Right lobe of liver (tissue), 6 donors: ENCODE measurements at regions not wholly inside any gene's neighbourhood (a gene's known extent, or its start where the extent isn't known, plus 50 kb on each side); places are given as distances from the start of the nearest gene placed in this dataset.

Experiments used
- ATAC-seq, 4 donors: fragments of 200-7000 bp; cut with Tn5 transposase; one replicate each; pipeline ENCODE4 v1.9.1; 2020; ENCODE audit warnings: mild to moderate bottlenecking in 4 of 4, moderate library complexity in 4 of 4
- DNase-seq, 3 donors: peaks; one replicate each; pipeline ENCODE4 v3.0.0-alpha.2; 2020
- H3K27ac ChIP-seq, 3 donors: fragments of 200-600 bp; one replicate each; pipeline ENCODE4 v1.8.0; 2022
- H3K27me3 ChIP-seq, 2 donors: fragments of 200-600 bp; one replicate each; pipeline ENCODE4 v1.8.0; 2022
- H3K36me3 ChIP-seq, 4 donors: fragments of 200-600 bp; sonication (generic) in 1 of 4; one replicate each; pipeline versions ENCODE4 v1.5.1 to v1.8.0; 2017 to 2022; ENCODE audit warnings: control low read depth in 1 of 4
- H3K4me1 ChIP-seq, 4 donors: fragments of 200-600 bp; sonication (generic) in 1 of 4; one replicate each; pipeline versions ENCODE4 v1.5.1 to v1.8.0; 2017 to 2022; ENCODE audit warnings: control low read depth in 1 of 4
- H3K4me3 ChIP-seq, 3 donors: fragments of 200-600 bp; one replicate each; pipeline ENCODE4 v1.8.0; 2022
- H3K9me3 ChIP-seq, 4 donors: fragments of 200-600 bp; sonication (generic) in 1 of 4; one replicate each; pipeline versions ENCODE4 v1.5.1 to v1.8.0; 2017 to 2022; ENCODE audit warnings: control low read depth in 1 of 4
- POLR2A ChIP-seq: fragments of 450-650 bp; IDR thresholded peaks from one replicate; pipeline ENCODE4 v1.6.1; 2017; ENCODE audit warnings: antibody characterized with exemption, mild to moderate bottlenecking
- WGBS: methylation state at CpG from one replicate; pipeline ENCODE4 v1.1.6; 2018; ENCODE audit warnings: low coverage, low lambda C conversion rate; ENCODE audit not compliant: insufficient coverage; ENCODE audit errors: missing lambda C conversion rate; 5-methylcytosine and 5-hydroxymethylcytosine counted together
- intact Hi-C, 2 donors: fragments of 100-400 bp; cut with DNase I; formaldehyde crosslinking; loops; one replicate each; pipeline versions ENCODE4 v1.11.2 to v1.14.1; 2022
- TF ChIP-seq, protein P1 (sequence below), 4 donors: fragments of 200-600 bp in 3 of 4; fragments of 450-650 bp in 1 of 4; IDR thresholded peaks; one replicate each; pipeline versions ENCODE4 v1.5.1 to v1.8.0; 2016 to 2022; ENCODE audit warnings: antibody characterized with exemption in 4 of 4, mild to moderate bottlenecking in 2 of 4
- donor health status: DM: no; HTN: yes; CAD: no.
- donor health status: DM: no; HTN: no; CAD: no.
- donor health status: DM: no; HTN: no; CAD: no.
- donor health status: DM: no; HTN: yes; CAD: no.
- donor health status: DM: no; HTN: yes; CAD: no.

DNA sequence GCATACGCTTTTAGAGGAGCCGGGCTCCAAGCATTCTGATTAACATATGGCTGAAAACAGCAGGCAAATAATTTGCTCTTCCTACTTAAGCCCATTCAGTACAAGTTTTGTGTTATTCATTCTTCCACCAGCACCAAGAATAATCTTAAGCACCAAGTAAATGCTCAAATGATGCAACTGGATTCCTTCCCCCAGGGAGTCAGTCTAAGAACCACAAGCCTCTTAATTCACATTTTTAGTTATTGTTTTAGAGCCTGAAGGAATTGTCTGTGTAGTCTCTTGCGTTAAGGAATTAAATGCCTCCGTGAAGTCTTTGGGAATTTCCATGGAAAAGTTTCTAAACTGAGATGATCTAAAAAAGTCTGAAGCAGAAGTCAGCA is 61.5 kb upstream of the MAGEB2 start:
- DNase-seq: no peak
- intact Hi-C loops: no loop called here
- Histone ChIP-seq H3K27me3 (no peaks in the 10 kb centered on the region), H3K4me3 (no peak overlapping the region), H3K27ac (no peak overlapping the region), H3K9me3 (no peaks in the 10 kb centered on the region), H3K4me1 (no peaks in the 10 kb centered on the region), H3K36me3 (no peaks in the 10 kb centered on the region)
- no peak for ATAC-seq
- 46% methylated on average over 4 of the region's 4 CpGs for WGBS
- TF ChIP-seq, protein P1, sequence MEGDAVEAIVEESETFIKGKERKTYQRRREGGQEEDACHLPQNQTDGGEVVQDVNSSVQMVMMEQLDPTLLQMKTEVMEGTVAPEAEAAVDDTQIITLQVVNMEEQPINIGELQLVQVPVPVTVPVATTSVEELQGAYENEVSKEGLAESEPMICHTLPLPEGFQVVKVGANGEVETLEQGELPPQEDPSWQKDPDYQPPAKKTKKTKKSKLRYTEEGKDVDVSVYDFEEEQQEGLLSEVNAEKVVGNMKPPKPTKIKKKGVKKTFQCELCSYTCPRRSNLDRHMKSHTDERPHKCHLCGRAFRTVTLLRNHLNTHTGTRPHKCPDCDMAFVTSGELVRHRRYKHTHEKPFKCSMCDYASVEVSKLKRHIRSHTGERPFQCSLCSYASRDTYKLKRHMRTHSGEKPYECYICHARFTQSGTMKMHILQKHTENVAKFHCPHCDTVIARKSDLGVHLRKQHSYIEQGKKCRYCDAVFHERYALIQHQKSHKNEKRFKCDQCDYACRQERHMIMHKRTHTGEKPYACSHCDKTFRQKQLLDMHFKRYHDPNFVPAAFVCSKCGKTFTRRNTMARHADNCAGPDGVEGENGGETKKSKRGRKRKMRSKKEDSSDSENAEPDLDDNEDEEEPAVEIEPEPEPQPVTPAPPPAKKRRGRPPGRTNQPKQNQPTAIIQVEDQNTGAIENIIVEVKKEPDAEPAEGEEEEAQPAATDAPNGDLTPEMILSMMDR (IDR thresholded peaks at IDR 0.05): no peak
- TF ChIP-seq POLR2A: no peak

DNA sequence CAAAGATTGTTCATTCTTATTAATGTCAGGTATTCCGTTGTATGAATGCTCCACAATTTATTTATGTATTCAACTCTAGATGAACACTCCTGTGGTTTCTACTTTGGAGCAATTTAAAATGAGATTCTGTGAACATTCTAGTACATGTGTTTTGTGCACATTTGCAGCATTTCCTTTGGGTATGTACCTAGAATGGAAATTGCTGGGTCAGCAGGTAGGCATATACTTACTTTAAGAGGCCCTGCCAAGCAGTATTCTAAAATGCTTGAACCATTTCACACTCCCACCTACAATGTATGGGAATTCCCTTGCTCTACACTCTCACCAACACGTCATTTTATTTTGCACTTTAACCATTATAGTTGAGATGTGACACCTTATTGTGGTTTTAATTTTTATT is 59.4 kb upstream of the MAGEB2 start:
- H3K36me3 ChIP-seq: no peaks in the 10 kb centered on the region
- H3K4me3 ChIP-seq: no peak overlapping the region
- WGBS: 51% methylated on average over 2 of the region's 2 CpGs
- no peaks in the 10 kb centered on the region for H3K4me1 ChIP-seq
- TF ChIP-seq, protein P1 (IDR thresholded peaks at IDR 0.05): no peak
- TF ChIP-seq POLR2A: no peak
- ATAC-seq (no peak), DNase-seq (no peak)
- intact Hi-C loops: no loop called here
- H3K27me3 ChIP-seq: no peaks in the 10 kb centered on the region
- no peaks in the 10 kb centered on the region for H3K9me3 ChIP-seq
- no peak overlapping the region for H3K27ac ChIP-seq

DNA sequence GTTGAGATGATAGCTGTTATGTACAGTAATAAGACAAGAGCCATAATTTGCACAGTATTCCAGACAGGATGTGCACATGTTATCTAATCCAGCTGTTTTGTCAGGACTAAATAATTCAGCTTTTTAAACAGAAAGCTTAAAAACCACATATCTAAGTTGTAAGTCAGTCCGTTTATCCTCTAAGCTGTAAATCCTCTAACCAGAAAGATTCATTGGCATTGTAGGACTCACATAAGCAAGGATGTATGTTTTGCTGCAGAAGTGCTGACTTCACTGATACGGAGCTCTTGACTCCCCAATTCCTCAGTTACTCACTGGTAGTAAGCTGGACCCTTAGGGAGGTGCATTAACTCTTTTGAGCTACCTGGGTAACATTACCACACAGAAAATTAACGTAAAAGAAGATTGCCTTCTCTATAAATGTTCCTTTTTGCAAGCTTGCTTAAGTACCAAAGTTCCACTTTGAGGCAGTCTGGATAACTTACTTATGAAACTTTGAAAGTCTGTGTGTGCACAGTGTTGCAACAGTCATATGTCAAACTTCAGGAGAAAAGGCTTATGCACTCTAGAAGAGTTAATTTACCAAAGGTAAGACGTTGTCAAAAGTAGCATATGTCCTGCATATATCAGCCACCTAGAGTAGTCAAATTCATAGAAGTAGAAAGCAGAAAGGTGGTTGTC is 58.3 kb upstream of the MAGEB2 start:
- Histone ChIP-seq H3K4me1 (no peaks in the 10 kb centered on the region), H3K9me3 (no peaks in the 10 kb centered on the region), H3K27ac (no peak overlapping the region), H3K4me3 (no peak overlapping the region), H3K36me3 (no peaks in the 10 kb centered on the region), H3K27me3 (no peaks in the 10 kb centered on the region)
- intact Hi-C loops: no loop called here
- DNase-seq (no peak), ATAC-seq (no peak)
- WGBS: 16% methylated on average over 4 of the region's 4 CpGs
- TF ChIP-seq POLR2A: no peak
- TF ChIP-seq, protein P1 (IDR thresholded peaks at IDR 0.05): no peak

DNA sequence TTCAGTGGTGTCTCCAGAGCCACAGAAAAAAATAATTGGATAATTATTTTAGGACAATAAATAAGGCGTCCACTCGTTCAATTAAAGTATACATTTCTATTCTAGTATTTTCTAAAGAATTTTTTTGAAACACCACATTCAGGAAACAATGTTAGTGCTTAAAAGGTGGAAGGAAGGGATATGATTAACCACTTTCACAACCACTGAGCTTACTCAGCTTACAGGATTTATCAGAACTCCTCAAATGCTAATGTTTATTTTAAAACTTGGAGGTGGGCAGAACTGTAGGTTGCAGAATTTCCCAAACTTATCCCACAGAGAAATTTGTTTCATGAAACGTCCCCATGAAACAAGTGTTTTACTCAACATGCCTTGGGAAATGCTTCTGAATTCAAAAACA is 54.3 kb upstream of the MAGEB2 start:
- WGBS: 25% methylated on average over 3 of the region's 3 CpGs
- TF ChIP-seq POLR2A: no peak
- TF ChIP-seq, protein P1 (IDR thresholded peaks at IDR 0.05): no peak
- intact Hi-C loops: no loop called here

More for the DNA sequence above, 54.3 kb upstream of the MAGEB2 start:
- Histone ChIP-seq H3K9me3 (no peaks in the 10 kb centered on the region), H3K27me3 (no peaks in the 10 kb centered on the region), H3K4me1 (no peaks in the 10 kb centered on the region), H3K36me3 (no peaks in the 10 kb centered on the region), H3K4me3 (no peak overlapping the region), H3K27ac (no peak overlapping the region)
- ATAC-seq: no peak
- DNase-seq: no peak
